ENCODE measurements at regions not wholly inside any gene's neighbourhood (a gene's known extent, or its start where the extent isn't known, plus 50 kb on each side); places are given as distances from the start of the nearest gene placed in this dataset.

DNA sequence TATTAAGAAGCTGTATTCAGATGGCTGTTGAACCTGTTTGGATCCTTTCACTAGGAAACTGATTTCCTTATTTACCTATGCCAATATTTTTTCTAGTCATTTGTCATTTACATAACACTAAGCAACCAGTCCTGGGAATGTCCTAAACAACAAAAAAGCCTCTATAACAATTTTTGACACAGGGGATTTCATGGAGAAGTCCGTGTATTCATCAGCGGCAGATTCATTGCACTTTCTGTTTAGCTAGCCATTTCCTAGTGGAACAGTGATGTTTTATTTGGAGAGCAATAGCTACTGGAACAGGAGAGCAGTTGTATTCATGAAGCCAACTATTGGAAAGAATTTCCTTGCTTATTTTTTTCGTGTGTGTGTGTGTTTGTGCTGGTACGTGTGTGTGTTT lies 604.3 kb upstream of the POU3F3 start:
- no peaks in the 10 kb centered on the region for H4K20me1 ChIP-seq (ENCODE audit: insufficient read depth, low read length)
- no peak for ATAC-seq
- no peak for FAIRE-seq
- ChIA-PET POLR2A (no interaction called here), CTCF (ENCODE audit: low intra/inter-chr PET ratio, low total read pairs) (no interaction called here)
- no peaks in the 10 kb centered on the region for H3K79me2 ChIP-seq (ENCODE audit: insufficient read depth, low read length)
- 3% methylated on average over 4 of the region's 4 CpGs for WGBS (ENCODE audit: low lambda C conversion rate)
- H3K27me3 ChIP-seq (ENCODE audit: control insufficient read depth in 1 of 2, insufficient read depth in 2 of 2, low read length in 2 of 2), result no peaks in the 10 kb centered on the region
- peaks cover 23% of the 10 kb centered on the region for H3K9me3 ChIP-seq (ENCODE audit: low read length)
- in situ Hi-C loops (cut with HindIII; ENCODE audit: extremely low pct_ligation_motif_present, low pct_unique_long_range_greater_than_20kb), result no loop called here
- BruUV-seq (replicated peaks), result no TSS peak
- DNase-seq (ENCODE audit: low spot score), result no peak
- H3K4me1 ChIP-seq (ENCODE audit: insufficient read depth, low read length), result no peaks in the 10 kb centered on the region
- no peak overlapping the region for H3K27ac ChIP-seq (ENCODE audit: extremely low read length, insufficient read depth, low read length)
- no peak overlapping the region for H3K4me3 ChIP-seq (replicated peaks in 1 of 3; ENCODE audit: insufficient read depth in 1 of 3, low read depth in 2 of 3, low read length in 3 of 3)
- H2AFZ ChIP-seq (ENCODE audit: low read length), result no peak overlapping the region
- no peaks in the 10 kb centered on the region for H3K36me3 ChIP-seq (replicated peaks in 1 of 2; ENCODE audit: control insufficient read depth in 1 of 2, insufficient read depth in 2 of 2, low read length in 2 of 2)
- intact Hi-C loops (cut with micrococcal nuclease; ENCODE audit: unreplicated experiment), result no loop called here
- no peak for TF ChIP-seq ZNF263 (CRISPR knock-in tag; IDR thresholded peaks at IDR 0.05)
- no peak for TF ChIP-seq CEBPG (CRISPR knock-in tag; IDR thresholded peaks at IDR 0.05)
- TF ChIP-seq ZNF577 (CRISPR knock-in tag; IDR thresholded peaks at IDR 0.05; ENCODE audit: borderline replicate concordance, low read depth), result no peak
- no peak for TF ChIP-seq ZNF138 (CRISPR knock-in tag; IDR thresholded peaks at IDR 0.05; ENCODE audit: low read depth)
- TF ChIP-seq, protein P1, sequence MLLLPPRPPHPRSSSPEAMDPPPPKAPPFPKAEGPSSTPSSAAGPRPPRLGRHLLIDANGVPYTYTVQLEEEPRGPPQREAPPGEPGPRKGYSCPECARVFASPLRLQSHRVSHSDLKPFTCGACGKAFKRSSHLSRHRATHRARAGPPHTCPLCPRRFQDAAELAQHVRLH (CRISPR knock-in tag; IDR thresholded peaks at IDR 0.05; ENCODE audit: borderline replicate concordance, low read depth), result no peak
- TF ChIP-seq, protein P2, sequence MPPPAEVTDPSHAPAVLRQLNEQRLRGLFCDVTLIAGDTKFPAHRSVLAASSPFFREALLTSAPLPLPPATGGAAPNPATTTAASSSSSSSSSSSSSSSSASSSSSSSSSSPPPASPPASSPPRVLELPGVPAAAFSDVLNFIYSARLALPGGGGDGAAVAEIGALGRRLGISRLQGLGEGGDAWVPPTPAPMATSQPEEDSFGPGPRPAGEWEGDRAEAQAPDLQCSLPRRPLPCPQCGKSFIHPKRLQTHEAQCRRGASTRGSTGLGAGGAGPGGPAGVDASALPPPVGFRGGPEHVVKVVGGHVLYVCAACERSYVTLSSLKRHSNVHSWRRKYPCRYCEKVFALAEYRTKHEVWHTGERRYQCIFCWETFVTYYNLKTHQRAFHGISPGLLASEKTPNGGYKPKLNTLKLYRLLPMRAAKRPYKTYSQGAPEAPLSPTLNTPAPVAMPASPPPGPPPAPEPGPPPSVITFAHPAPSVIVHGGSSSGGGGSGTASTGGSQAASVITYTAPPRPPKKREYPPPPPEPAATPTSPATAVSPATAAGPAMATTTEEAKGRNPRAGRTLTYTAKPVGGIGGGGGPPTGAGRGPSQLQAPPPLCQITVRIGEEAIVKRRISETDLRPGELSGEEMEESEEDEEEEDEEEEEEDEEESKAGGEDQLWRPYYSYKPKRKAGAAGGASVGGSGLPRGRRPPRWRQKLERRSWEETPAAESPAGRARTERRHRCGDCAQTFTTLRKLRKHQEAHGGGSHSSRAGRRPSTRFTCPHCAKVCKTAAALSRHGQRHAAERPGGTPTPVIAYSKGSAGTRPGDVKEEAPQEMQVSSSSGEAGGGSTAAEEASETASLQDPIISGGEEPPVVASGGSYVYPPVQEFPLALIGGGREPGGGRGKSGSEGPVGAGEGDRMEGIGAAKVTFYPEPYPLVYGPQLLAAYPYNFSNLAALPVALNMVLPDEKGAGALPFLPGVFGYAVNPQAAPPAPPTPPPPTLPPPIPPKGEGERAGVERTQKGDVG (CRISPR knock-in tag; IDR thresholded peaks at IDR 0.05; ENCODE audit: borderline replicate concordance), result no peak
- no peak for TF ChIP-seq ZNF839 (CRISPR knock-in tag; IDR thresholded peaks at IDR 0.05; ENCODE audit: borderline replicate concordance)
- no peak for TF ChIP-seq ZNF232 (CRISPR knock-in tag; IDR thresholded peaks at IDR 0.05; ENCODE audit: borderline replicate concordance)
- no peak for TF ChIP-seq ZNF282 (IDR thresholded peaks at IDR 0.05; ENCODE audit: partially characterized antibody)
- no peak for TF ChIP-seq SP1 (IDR thresholded peaks at IDR 0.05)
- TF ChIP-seq SP1 (CRISPR knock-in tag; IDR thresholded peaks at IDR 0.05), result no peak
- no peak overlapping the region for H3K9ac ChIP-seq (ENCODE audit: insufficient read depth, low read depth, low read length)
- no peak overlapping the region for H3K4me2 ChIP-seq (ENCODE audit: low read depth, low read length)

All from HepG2 (cell line).